ENCODE measurements at regions not wholly inside any gene's neighbourhood (a gene's known extent, or its start where the extent isn't known, plus 50 kb on each side); places are given as distances from the start of the nearest gene placed in this dataset.

GRCh38 chr5:110865400-110866094, 126.7 kb downstream of the SLC25A46 start:
- Mint-ChIP-seq H3K9me3 (peaks cover 0 to 7% (median 4%) of the 10 kb centered on the region in 7 donors), H3K4me3 (no peak overlapping the region), H3K4me1 (no peaks in the 10 kb centered on the region), H3K36me3 (no peaks in the 10 kb centered on the region), H3K27me3 (ENCODE audit: low read depth in 3 of 3) (no peaks in the 10 kb centered on the region), H3K27ac (no peak overlapping the region)
- Histone ChIP-seq H3K4me2 (replicated peaks; ENCODE audit: extremely low read depth, low read length, poor library complexity, severe bottlenecking) (no peak overlapping the region), H2AFZ (ENCODE audit: insufficient read depth, low read depth, low read length, poor library complexity, severe bottlenecking) (no peak overlapping the region), H3K27me3 (ENCODE audit: control insufficient read depth in 2 of 2, insufficient read depth in 2 of 2, low read length in 2 of 2) (no peaks in the 10 kb centered on the region), H3K27ac (ENCODE audit: low read depth in 1 of 2, low read length in 2 of 2) (no peak overlapping the region), H3K9ac (ENCODE audit: insufficient read depth, low read length, poor library complexity, severe bottlenecking) (no peak overlapping the region), H3K79me2 (ENCODE audit: insufficient read depth, low read length) (no peaks in the 10 kb centered on the region), H3K9me3 (replicated peaks in 1 of 2; ENCODE audit: control insufficient read depth in 1 of 2, insufficient read depth in 1 of 2, low read length in 2 of 2) (peaks cover 0 to 4% of the 10 kb centered on the region in 2 donors), H3K4me1 (ENCODE audit: control insufficient read depth in 1 of 2, insufficient read depth in 2 of 2, low read length in 2 of 2) (no peaks in the 10 kb centered on the region), H4K20me1 (ENCODE audit: insufficient read depth, low read length) (no peaks in the 10 kb centered on the region), H3K4me3 (replicated peaks in 1 of 3; ENCODE audit: low read depth in 2 of 3, low read length in 3 of 3) (no peak overlapping the region), H3K36me3 (replicated peaks in 1 of 2; ENCODE audit: control insufficient read depth in 1 of 2, insufficient read depth in 2 of 2, low read length in 2 of 2) (no peaks in the 10 kb centered on the region)
- 75% methylated on average over 4 of the region's 4 CpGs for WGBS (ENCODE audit: insufficient coverage)
- DNase-seq = no peak
- TF ChIP-seq CTCF (IDR thresholded peaks at IDR 0.05) = no peak
- intact Hi-C loops (cut with micrococcal nuclease) = no loop called here

GRCh38 chr5:110869927-110870326, 131.1 kb downstream of the SLC25A46 start:
- Histone ChIP-seq H3K79me2 (ENCODE audit: insufficient read depth, low read length) (no peaks in the 10 kb centered on the region), H3K4me2 (replicated peaks; ENCODE audit: extremely low read depth, low read length, poor library complexity, severe bottlenecking) (no peak overlapping the region), H4K20me1 (ENCODE audit: insufficient read depth, low read length) (no peaks in the 10 kb centered on the region), H3K9me3 (replicated peaks in 1 of 2; ENCODE audit: control insufficient read depth in 1 of 2, insufficient read depth in 1 of 2, low read length in 2 of 2) (peaks cover 17 to 22% of the 10 kb centered on the region in 2 donors), H3K4me1 (ENCODE audit: control insufficient read depth in 1 of 2, insufficient read depth in 2 of 2, low read length in 2 of 2) (no peaks in the 10 kb centered on the region), H3K27ac (ENCODE audit: low read depth in 1 of 2, low read length in 2 of 2) (no peak overlapping the region), H3K4me3 (replicated peaks in 1 of 3; ENCODE audit: low read depth in 2 of 3, low read length in 3 of 3) (no peak overlapping the region), H2AFZ (ENCODE audit: insufficient read depth, low read depth, low read length, poor library complexity, severe bottlenecking) (no peak overlapping the region), H3K9ac (ENCODE audit: insufficient read depth, low read length, poor library complexity, severe bottlenecking) (no peak overlapping the region), H3K36me3 (replicated peaks in 1 of 2; ENCODE audit: control insufficient read depth in 1 of 2, insufficient read depth in 2 of 2, low read length in 2 of 2) (no peaks in the 10 kb centered on the region), H3K27me3 (ENCODE audit: control insufficient read depth in 2 of 2, insufficient read depth in 2 of 2, low read length in 2 of 2) (no peaks in the 10 kb centered on the region)
- intact Hi-C loops (cut with micrococcal nuclease) = no loop called here
- TF ChIP-seq CTCF (IDR thresholded peaks at IDR 0.05) = no peak
- Mint-ChIP-seq H3K27me3 (ENCODE audit: low read depth in 3 of 3) (no peaks in the 10 kb centered on the region), H3K27ac (no peak overlapping the region), H3K9me3 (peaks cover under 1 to 19% (median 6%) of the 10 kb centered on the region in 7 donors), H3K4me1 (no peaks in the 10 kb centered on the region), H3K4me3 (no peak overlapping the region), H3K36me3 (no peaks in the 10 kb centered on the region)
- WGBS (ENCODE audit: insufficient coverage) = no CpG with 5 or more reads among the region's 4 CpGs
- no peak for DNase-seq

Measured in CD14-positive monocyte (primary cell).